GM12891 (cell line): ENCODE measurements at regions not wholly inside any gene's neighbourhood (a gene's known extent, or its start where the extent isn't known, plus 50 kb on each side); places are given as distances from the start of the nearest gene placed in this dataset.

Experiments
- PAX5 ChIP-seq: IDR thresholded peaks from 2 replicates; pipeline ENCODE4 v1.6.1; 2011; ENCODE audit warnings: low read length, moderate library complexity, mild to moderate bottlenecking; ENCODE audit not compliant: insufficient read depth, severe bottlenecking
- POLR2A ChIP-seq: IDR thresholded peaks from 2 replicates; pipeline ENCODE4 v1.6.1; 2011; ENCODE audit warnings: low read depth, low read length, control low read depth
- POLR2AphosphoS5 ChIP-seq: IDR thresholded peaks from 2 replicates; pipeline ENCODE4 v1.6.1; 2011; ENCODE audit warnings: low read depth, low read length, control low read depth
- POU2F2 ChIP-seq: IDR thresholded peaks from 2 replicates; pipeline ENCODE4 v1.6.1; 2011; ENCODE audit warnings: low read depth, mild to moderate bottlenecking, control low read depth, low read length, moderate library complexity
- SPI1 ChIP-seq: IDR thresholded peaks from 2 replicates; pipeline ENCODE4 v1.6.1; 2011; ENCODE audit warnings: low read depth, low read length, control low read depth
- TAF1 ChIP-seq: IDR thresholded peaks from 2 replicates; pipeline ENCODE4 v1.6.1; 2011; ENCODE audit warnings: low read depth, low read length, control low read depth

- TF ChIP-seq POLR2A: no peak
- TF ChIP-seq POLR2AphosphoS5: no peak
- no peak for TF ChIP-seq TAF1
- no peak for TF ChIP-seq POU2F2
- no peak for TF ChIP-seq SPI1
- TF ChIP-seq PAX5: no peak
Measured at GRCh38 chr5:157915638-157916037, 56.7 kb upstream of the CLINT1 start.
